Type B pancreatic cell (in vitro differentiated cells): ENCODE measurements at regions not wholly inside any gene's neighbourhood (a gene's known extent, or its start where the extent isn't known, plus 50 kb on each side); places are given as distances from the start of the nearest gene placed in this dataset.

ENCODE experiments used
- DNase-seq: peaks from one replicate; pipeline ENCODE4 v3.0.0; 2021; ENCODE audit warnings: mixed read lengths; ENCODE audit not compliant: unreplicated experiment; ENCODE audit errors: extremely low spot score
- H3K27ac Mint-ChIP-seq: 2 replicates; pipeline ENCODE4 v1.8.0; 2021; ENCODE audit warnings: mild to moderate bottlenecking, mixed read lengths
- H3K27me3 Mint-ChIP-seq: 2 replicates; pipeline ENCODE4 v1.8.0; 2021; ENCODE audit warnings: mixed read lengths
- H3K36me3 Mint-ChIP-seq: 2 replicates; pipeline ENCODE4 v1.8.0; 2021; ENCODE audit warnings: mixed read lengths
- H3K4me1 Mint-ChIP-seq: one replicate; pipeline ENCODE4 v1.8.0; 2021; ENCODE audit warnings: mixed read lengths; ENCODE audit not compliant: unreplicated experiment
- H3K4me3 Mint-ChIP-seq: 2 replicates; pipeline ENCODE4 v1.8.0; 2021; ENCODE audit warnings: mild to moderate bottlenecking, mixed read lengths
- H3K9me3 Mint-ChIP-seq: 2 replicates; pipeline ENCODE4 v1.8.0; 2021; ENCODE audit warnings: mixed read lengths
- CTCF ChIP-seq: fragments of 200-600 bp; sonication (generic); conservative IDR thresholded peaks from 2 replicates; pipeline ENCODE4 v1.5.0; 2021; ENCODE audit warnings: antibody characterized with exemption, mild to moderate bottlenecking

- Mint-ChIP-seq H3K27me3 (peaks cover 43% of the 10 kb centered on the region), H3K36me3 (no peaks in the 10 kb centered on the region), H3K4me1 (peaks cover under 1% of the 10 kb centered on the region), H3K27ac (no peak overlapping the region), H3K4me3 (no peak overlapping the region), H3K9me3 (no peaks in the 10 kb centered on the region)
- no peak for TF ChIP-seq CTCF
- peak; percentile 37 for DNase-seq
These were observed 519.4 kb downstream of the BRD1 start for GRCh38 chr22:49308300-49308699.

- Mint-ChIP-seq H3K4me3 (no peak overlapping the region), H3K36me3 (no peaks in the 10 kb centered on the region), H3K27ac (no peak overlapping the region), H3K4me1 (peaks cover 5% of the 10 kb centered on the region), H3K27me3 (peaks cover 42% of the 10 kb centered on the region), H3K9me3 (no peaks in the 10 kb centered on the region)
- DNase-seq: peak; percentile 42
- TF ChIP-seq CTCF: no peak
These were observed 519.8 kb downstream of the BRD1 start for GRCh38 chr22:49307870-49308269.

GRCh38 chr22:49307481-49307830 is 520.2 kb downstream of the BRD1 start:
- DNase-seq: no peak
- Mint-ChIP-seq H3K36me3 (no peaks in the 10 kb centered on the region), H3K4me3 (no peak overlapping the region), H3K4me1 (peaks cover 5% of the 10 kb centered on the region), H3K27ac (no peak overlapping the region), H3K27me3 (peaks cover 42% of the 10 kb centered on the region), H3K9me3 (no peaks in the 10 kb centered on the region)
- TF ChIP-seq CTCF: no peak

DNA sequence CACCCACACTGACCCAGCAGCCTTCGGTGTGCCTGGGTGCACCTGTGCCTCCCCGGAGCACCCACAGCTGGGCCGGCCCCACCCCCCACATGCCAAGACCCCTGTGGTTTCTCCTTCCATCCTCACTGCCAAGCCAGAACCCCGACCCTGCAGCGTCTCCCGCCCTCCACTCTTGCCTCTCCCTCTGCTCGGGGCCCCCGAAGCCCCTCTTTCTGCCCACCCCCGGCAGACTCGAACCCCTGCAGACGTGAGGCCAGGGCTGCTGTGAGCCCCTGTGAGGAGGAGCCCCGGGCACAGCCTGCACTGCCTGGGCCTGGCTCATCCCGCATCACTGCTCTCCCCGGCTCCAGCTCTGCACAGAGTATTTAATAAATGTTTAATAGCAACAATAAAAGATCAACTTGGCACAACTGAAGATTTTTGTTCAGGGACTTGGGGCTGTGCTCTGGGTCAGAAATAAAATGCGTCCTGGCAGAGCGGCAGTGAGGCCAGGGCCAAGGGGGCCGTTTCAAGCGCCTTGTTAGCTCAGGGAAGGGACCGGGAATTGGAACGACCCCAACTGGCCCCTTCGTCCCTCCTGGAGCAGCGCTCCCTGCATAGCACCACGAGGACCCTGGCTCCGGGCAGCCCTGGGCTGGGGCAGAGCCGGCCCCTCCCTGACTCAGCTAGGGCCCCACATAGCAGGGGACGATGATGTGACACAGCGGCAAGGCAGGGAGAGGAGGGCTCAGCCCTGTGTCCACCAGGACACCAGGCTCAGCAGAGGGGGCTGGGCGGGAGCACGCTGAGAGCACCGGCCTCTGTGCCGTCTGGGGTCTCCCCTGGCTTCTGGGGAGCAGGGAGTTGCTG is 520.8 kb downstream of the BRD1 start:
- Mint-ChIP-seq H3K27ac (no peak overlapping the region), H3K36me3 (no peaks in the 10 kb centered on the region), H3K9me3 (no peaks in the 10 kb centered on the region), H3K27me3 (peaks cover 37% of the 10 kb centered on the region), H3K4me1 (peaks cover 5% of the 10 kb centered on the region), H3K4me3 (no peak overlapping the region)
- TF ChIP-seq CTCF: no peak
- DNase-seq: peak; percentile 55

GRCh38 chr22:49305966-49306631 is 521.6 kb downstream of the BRD1 start:
- Mint-ChIP-seq H3K27ac (no peak overlapping the region), H3K4me3 (no peak overlapping the region), H3K27me3 (peaks cover 37% of the 10 kb centered on the region), H3K9me3 (no peaks in the 10 kb centered on the region), H3K36me3 (no peaks in the 10 kb centered on the region), H3K4me1 (peaks cover 5% of the 10 kb centered on the region)
- no peak for TF ChIP-seq CTCF
- DNase-seq: peak; percentile 59
